A204.1 (cell line): ENCODE measurements at regions not wholly inside any gene's neighbourhood (a gene's known extent, or its start where the extent isn't known, plus 50 kb on each side); places are given as distances from the start of the nearest gene placed in this dataset.

ENCODE experiments used
- FAIRE-seq: peaks from 2 replicates; lab custom pipeline; 2012; peaks lifted over from hg19 to GRCh38; lab: Jason Lieb, UNC

- no peak for FAIRE-seq
These were observed 653.4 kb upstream of the ARID1B start for GRCh38 chr6:156123731-156124130.

- no peak for FAIRE-seq
These were observed 655.2 kb upstream of the ARID1B start for GRCh38 chr6:156121973-156122372.

GRCh38 chr6:156114541-156114940 is 658.9 kb upstream of the NOX3 start:
- no peak for FAIRE-seq

DNA sequence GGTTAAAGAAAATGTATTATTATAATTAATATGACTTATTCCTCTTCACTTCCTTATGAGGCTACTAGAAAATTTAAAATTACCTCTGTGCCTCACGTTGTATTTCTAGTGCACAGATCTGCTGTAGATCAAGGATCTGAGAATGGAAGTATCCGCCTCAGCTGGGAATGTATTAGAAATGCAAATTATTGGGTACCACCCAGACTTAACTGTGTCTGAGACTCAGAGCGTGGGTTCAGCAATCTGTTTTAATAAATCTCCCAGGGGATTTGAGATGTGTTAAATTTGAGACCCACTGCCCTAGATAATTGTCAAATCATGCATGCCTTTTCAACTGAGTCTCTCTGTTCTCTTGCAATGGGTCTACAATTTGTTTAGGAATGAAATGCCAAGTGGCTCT is 658.0 kb upstream of the NOX3 start:
- FAIRE-seq = no peak

- FAIRE-seq = no peak
These were observed 656.3 kb upstream of the NOX3 start for GRCh38 chr6:156111913-156112312.

GRCh38 chr6:156110249-156110648 is 654.6 kb upstream of the NOX3 start:
- FAIRE-seq = no peak

- no peak for FAIRE-seq
These were observed 654.1 kb upstream of the NOX3 start for GRCh38 chr6:156109713-156110112.

DNA sequence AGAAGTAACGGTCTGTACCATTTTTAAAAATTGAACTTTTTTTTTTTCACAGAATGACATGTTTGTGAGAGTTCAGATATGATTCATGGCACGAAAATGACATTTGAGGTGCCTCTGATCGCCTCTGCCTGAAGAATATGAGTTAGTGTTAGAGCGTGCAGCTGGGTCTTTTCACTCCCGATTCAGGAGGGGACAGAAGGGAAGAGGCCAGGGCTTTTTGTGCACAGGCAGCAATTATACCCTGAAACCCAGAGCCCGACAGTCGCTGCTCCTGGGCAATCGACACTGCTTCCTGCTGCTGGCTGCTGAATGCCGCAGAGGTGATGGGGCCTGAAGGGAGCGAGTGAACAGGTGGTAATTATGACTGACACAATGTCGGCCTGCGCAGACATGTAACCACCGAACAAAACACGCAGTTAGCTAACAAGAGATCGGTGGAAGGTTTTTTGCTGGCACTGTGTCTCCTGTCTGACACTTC is 652.0 kb upstream of the NOX3 start:
- FAIRE-seq = no peak

- no peak for FAIRE-seq
These were observed 646.5 kb upstream of the NOX3 start for GRCh38 chr6:156102129-156102528.

- FAIRE-seq = no peak
These were observed 643.2 kb upstream of the NOX3 start for GRCh38 chr6:156098839-156099238.

DNA sequence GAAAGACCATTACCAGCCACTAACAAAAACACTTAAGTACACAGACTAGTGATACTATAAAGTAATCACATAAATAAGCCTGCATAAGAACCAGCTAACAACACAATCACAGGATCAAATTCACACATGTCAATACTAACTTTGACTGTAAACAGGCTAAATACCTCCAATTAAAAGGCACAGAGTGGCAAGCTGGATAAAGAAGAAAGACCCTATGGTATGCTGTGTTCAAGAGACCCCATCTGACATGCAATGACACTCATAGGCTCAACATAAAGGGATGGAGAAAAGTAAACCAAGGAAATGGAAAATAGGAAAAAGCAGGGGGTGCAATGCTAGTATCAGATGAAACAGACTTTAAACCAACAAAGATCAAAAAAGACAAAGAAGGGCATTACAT is 631.8 kb upstream of the NOX3 start:
- no peak for FAIRE-seq

DNA sequence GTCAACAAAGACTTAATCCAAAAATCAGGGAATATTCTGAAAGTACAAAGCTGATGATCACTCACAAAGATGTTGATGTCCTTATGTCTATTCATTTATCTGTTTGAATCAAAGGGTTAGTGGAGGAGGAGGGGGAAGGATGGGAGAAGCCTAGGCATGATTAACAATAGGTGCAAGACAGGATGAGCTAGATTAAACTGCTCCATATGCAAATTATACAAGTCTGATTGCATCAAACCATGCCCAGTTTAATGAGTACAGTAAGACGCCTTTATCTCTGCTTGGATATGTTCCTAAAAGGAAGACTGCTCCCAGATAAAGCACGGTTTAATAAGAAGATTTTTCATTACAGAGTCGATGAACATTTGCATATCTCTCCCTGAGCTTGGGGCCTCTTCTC is 626.4 kb upstream of the NOX3 start:
- no peak for FAIRE-seq

- FAIRE-seq = peak; percentile 88
These were observed 624.7 kb upstream of the NOX3 start for GRCh38 chr6:156080371-156080770.

GRCh38 chr6:156068881-156069280 is 613.2 kb upstream of the NOX3 start:
- no peak for FAIRE-seq

- FAIRE-seq = no peak
These were observed 610.2 kb upstream of the NOX3 start for GRCh38 chr6:156065849-156066248.

- no peak for FAIRE-seq
These were observed 606.5 kb upstream of the NOX3 start for GRCh38 chr6:156062091-156062563.

DNA sequence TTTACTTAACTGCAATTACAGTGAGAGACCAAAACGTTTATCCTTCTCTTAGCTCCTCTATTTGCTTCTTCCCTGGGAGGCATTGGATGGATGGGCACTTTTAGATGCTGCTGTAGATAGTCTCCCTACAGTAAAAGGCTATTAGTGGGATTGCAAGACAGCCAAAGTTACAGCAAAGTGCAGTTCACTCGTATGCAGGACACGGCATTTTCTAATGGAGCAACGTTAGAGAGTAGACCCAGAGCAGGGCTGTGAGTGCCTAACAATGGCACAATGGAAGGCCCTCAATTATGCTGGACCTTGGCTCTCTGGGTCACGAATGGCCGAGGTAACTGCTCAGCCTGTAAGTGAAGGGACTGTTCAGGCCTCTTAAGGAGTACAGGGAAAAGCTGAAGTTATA is 605.8 kb upstream of the NOX3 start:
- no peak for FAIRE-seq

- FAIRE-seq = no peak
These were observed 604.4 kb upstream of the NOX3 start for GRCh38 chr6:156060013-156060412.

- no peak for FAIRE-seq
These were observed 602.7 kb upstream of the NOX3 start for GRCh38 chr6:156058356-156058755.

GRCh38 chr6:156057869-156058268 is 602.2 kb upstream of the NOX3 start:
- FAIRE-seq = no peak

DNA sequence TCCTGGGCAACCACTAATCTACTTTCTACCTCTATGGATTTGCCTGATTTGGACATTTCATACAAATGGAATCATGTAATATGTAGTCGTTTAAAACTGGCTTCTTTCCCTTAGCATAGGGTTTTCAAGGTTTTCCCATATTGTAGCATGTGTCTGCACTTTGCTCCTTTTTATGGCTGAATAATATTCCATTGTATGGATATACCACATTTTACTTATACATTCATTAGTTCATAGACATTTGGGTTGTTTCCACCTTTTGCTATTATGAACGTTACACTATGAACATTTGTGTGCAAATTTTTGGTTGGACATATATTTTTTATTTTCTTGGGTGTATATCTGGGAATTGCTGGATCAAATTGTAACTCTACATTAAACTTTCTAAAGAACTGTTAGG is 600.4 kb upstream of the NOX3 start:
- no peak for FAIRE-seq

GRCh38 chr6:156053626-156054025 is 598.0 kb upstream of the NOX3 start:
- no peak for FAIRE-seq

GRCh38 chr6:156046841-156047449 is 591.3 kb upstream of the NOX3 start:
- FAIRE-seq = no peak

DNA sequence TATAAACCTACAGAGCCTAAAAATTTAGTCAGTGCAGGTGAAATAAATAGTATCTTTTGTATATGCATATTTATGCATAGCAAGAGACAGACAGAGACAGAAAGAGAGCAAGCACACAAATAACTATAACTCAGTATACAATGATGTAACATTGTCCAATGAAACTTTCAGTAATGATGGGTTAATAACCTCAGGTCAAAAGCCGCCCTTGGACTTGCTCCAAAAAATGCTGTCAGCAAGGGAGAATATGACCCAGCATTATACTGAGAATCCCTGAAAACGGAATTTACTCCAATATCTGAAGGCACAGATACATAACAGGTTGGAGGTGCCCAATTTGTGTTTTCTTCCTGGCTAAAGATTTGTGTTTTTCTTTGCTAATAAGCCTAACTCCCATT is 590.6 kb upstream of the NOX3 start:
- no peak for FAIRE-seq
